ENCODE measurements at regions not wholly inside any gene's neighbourhood (a gene's known extent, or its start where the extent isn't known, plus 50 kb on each side); places are given as distances from the start of the nearest gene placed in this dataset.

- Histone ChIP-seq H2AFZ (ENCODE audit: low read depth, low read length) (no peak overlapping the region), H4K20me1 (replicated peaks; ENCODE audit: control insufficient read depth, extremely low read depth, insufficient read depth, low read length) (no peaks in the 10 kb centered on the region), H3K4me3 (replicated peaks in 1 of 3; ENCODE audit: insufficient read depth in 1 of 3, low read depth in 1 of 3, low read length in 3 of 3) (no peak overlapping the region), H3K9me1 (replicated peaks; ENCODE audit: control insufficient read depth, extremely low read depth, insufficient read depth, low read length) (no peaks in the 10 kb centered on the region), H3K9me3 (replicated peaks; ENCODE audit: control insufficient read depth, insufficient read depth, low read length) (no peaks in the 10 kb centered on the region), H3K4me2 (ENCODE audit: insufficient read depth, low read length) (no peak overlapping the region), H3K36me3 (ENCODE audit: control insufficient read depth in 2 of 2, extremely low read depth in 1 of 2, insufficient read depth in 2 of 2, low read length in 2 of 2) (no peaks in the 10 kb centered on the region), H3K79me2 (ENCODE audit: control insufficient read depth, insufficient read depth, low read length) (no peaks in the 10 kb centered on the region), H3K27me3 (ENCODE audit: control insufficient read depth in 2 of 2, insufficient read depth in 2 of 2, low read length in 2 of 2) (peaks cover 10 to 14% of the 10 kb centered on the region in 2 experiments), H3K27ac (ENCODE audit: insufficient read depth, low read depth, low read length) (no peak overlapping the region), H3K9ac (replicated peaks; ENCODE audit: extremely low read depth, insufficient read depth, low read length) (no peak overlapping the region), H3K4me1 (ENCODE audit: control insufficient read depth, extremely low read depth, insufficient read depth, low read length) (no peaks in the 10 kb centered on the region)
- no TSS peak for BruUV-seq (replicated peaks)
- dilution Hi-C loops (cut with MboI; ENCODE audit: extremely low pct_ligation_motif_present, low sequenced_read_pairs), result no loop called here
- POLR2A ChIA-PET, result no interaction called here
- CTCF ChIA-PET, result interaction anchor here (1.4 kb wide), 1 partner anchor 13 kb away, joined by 4 read pairs; no protein-coding TSS in a partner anchor
- TF ChIP-seq MYC (IDR thresholded peaks at IDR 0.05; ENCODE audit: low read depth, low read length) (no peak), FOS (IDR thresholded peaks at IDR 0.05; ENCODE audit: borderline replicate concordance, insufficient read depth, low read length) (no peak), CTCF (IDR thresholded peaks at IDR 0.05; ENCODE audit: extremely low read depth in 1 of 2, insufficient read depth in 1 of 2, low read depth in 1 of 2, low read length in 2 of 2) (no peak), POLR2A (IDR thresholded peaks at IDR 0.05; ENCODE audit: low read depth, low read length) (no peak), POLR2AphosphoS5 (IDR thresholded peaks at IDR 0.05; ENCODE audit: insufficient read depth, low read depth, low read length) (no peak), MAX (IDR thresholded peaks at IDR 0.05; ENCODE audit: insufficient read depth, insufficient read length) (no peak), GATA2 (IDR thresholded peaks at IDR 0.05; ENCODE audit: insufficient read depth, insufficient read length, low read depth, low read length) (no peak), EZH2 (IDR thresholded peaks at IDR 0.05; ENCODE audit: borderline replicate concordance, low read depth, low read length, severe bottlenecking) (no peak), JUN (IDR thresholded peaks at IDR 0.05; ENCODE audit: borderline replicate concordance, insufficient read depth, insufficient read length, low read depth) (no peak)
- FAIRE-seq, result no peak
- DNase-seq (ENCODE audit: low read depth, low spot score), result no peak
- intact Hi-C loops (cut with micrococcal nuclease), result no loop called here
Measured at GRCh38 chr6:43865086-43865485, 95.1 kb downstream of the VEGFA start.

Measured in endothelial cell of umbilical vein (primary cell).